ENCODE measurements at regions not wholly inside any gene's neighbourhood (a gene's known extent, or its start where the extent isn't known, plus 50 kb on each side); places are given as distances from the start of the nearest gene placed in this dataset.

GRCh38 chr13:34208336-34208735, 390.4 kb downstream of the RFC3 start:
- no peak overlapping the region for H3K4me3 ChIP-seq (replicated peaks; ENCODE audit: low read depth, low read length)
- no peak for TF ChIP-seq CTCF (IDR thresholded peaks at IDR 0.05; ENCODE audit: low read depth, low read length, missing control alignments)
- DNase-seq (ENCODE audit: extremely low read depth, low read depth) = peak; percentile 30

- DNase-seq (ENCODE audit: extremely low read depth, low read depth) = no peak
- no peak for TF ChIP-seq CTCF (IDR thresholded peaks at IDR 0.05; ENCODE audit: low read depth, low read length, missing control alignments)
- no peak overlapping the region for H3K4me3 ChIP-seq (replicated peaks; ENCODE audit: low read depth, low read length)
These were observed 392.4 kb downstream of the RFC3 start for GRCh38 chr13:34210341-34210740.

DNA sequence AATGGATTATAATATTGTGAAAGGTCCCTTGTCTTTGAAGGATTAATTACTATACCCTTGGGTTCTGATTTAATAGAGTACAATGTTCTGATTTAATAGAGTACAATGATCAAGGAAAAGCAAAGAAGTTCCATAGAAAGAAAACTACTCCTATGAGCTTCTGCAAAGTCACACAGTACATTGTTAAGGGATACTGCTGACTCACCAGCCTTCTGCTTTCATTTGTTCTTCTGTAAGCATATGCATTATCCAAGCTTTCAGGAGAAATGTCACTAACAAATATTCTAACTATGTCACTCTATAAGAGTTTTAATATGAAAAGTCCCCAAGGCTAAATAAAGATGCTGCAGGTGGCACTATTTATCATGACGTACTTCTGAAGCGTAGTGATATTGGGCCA, 396.7 kb downstream of the RFC3 start:
- TF ChIP-seq CTCF (IDR thresholded peaks at IDR 0.05; ENCODE audit: low read depth, low read length, missing control alignments) = no peak
- no peak for DNase-seq (ENCODE audit: extremely low read depth, low read depth)

GRCh38 chr13:34216256-34216655, 398.3 kb downstream of the RFC3 start:
- no peak for TF ChIP-seq CTCF (IDR thresholded peaks at IDR 0.05; ENCODE audit: low read depth, low read length, missing control alignments)
- DNase-seq (ENCODE audit: extremely low read depth, low read depth) = no peak
- no peak overlapping the region for H3K4me3 ChIP-seq (replicated peaks; ENCODE audit: low read depth, low read length)

More for the DNA sequence above, 396.7 kb downstream of the RFC3 start:
- no peak overlapping the region for H3K4me3 ChIP-seq (replicated peaks; ENCODE audit: low read depth, low read length)

DNA sequence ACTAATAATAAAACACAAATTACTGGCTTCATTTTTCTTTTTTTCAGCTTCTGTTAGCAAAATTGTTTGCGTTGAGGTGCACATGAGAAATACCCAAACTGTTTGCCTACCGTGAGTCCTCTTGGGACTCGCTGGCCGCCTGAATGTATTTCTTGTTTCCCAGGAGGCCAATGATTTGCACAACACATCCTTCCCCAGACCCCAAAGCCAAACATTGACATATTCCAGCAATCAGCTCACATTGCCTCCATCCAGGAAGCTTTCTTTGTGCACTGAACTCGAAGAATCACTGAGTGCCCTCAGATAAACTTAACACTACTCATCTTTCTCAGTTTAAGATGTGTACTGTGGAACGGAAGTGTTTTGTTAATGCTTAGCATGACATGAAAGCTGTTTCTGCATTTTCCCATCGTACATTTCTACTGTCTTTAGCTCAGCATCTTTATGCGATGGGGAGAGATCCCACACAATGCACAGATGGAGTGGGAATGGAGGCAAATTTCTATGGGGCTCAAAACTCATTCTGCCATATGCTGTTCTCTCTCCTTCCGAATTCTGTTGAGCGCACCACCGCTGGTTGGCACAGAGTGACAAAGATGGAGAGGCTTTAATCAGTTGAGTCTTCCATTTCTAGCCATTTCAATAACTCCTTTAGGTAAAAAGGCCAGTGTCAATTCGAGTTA, 399.5 kb downstream of the RFC3 start:
- TF ChIP-seq CTCF (IDR thresholded peaks at IDR 0.05; ENCODE audit: low read depth, low read length, missing control alignments) = no peak
- H3K4me3 ChIP-seq (replicated peaks; ENCODE audit: low read depth, low read length) = no peak overlapping the region
- DNase-seq (ENCODE audit: extremely low read depth, low read depth) = no peak

DNA sequence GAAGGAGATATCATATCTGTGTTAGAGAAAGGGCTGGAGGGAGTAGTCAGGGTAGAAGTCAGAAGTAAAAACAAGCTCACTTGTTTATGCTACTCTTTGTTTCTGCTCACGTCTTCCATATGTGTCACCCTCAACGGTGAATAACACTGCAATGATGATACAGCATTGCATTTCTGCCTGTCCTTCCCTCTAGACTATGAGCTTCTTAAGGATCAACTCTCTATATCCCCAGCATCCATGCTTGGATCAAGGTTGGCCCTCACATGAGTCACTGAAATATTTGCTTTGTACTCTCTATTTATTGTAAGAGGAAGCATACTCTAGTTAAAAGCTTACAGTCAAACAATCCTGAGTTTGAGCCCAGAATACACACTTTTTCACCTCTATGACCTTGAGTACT, 406.0 kb downstream of the RFC3 start:
- H3K4me3 ChIP-seq (replicated peaks; ENCODE audit: low read depth, low read length) = no peak overlapping the region
- TF ChIP-seq CTCF (IDR thresholded peaks at IDR 0.05; ENCODE audit: low read depth, low read length, missing control alignments) = no peak
- no peak for DNase-seq (ENCODE audit: extremely low read depth, low read depth)

GRCh38 chr13:34224877-34225276, 406.9 kb downstream of the RFC3 start:
- no peak for TF ChIP-seq CTCF (IDR thresholded peaks at IDR 0.05; ENCODE audit: low read depth, low read length, missing control alignments)

More at GRCh38 chr13:34224877-34225276, 406.9 kb downstream of the RFC3 start:
- no peak overlapping the region for H3K4me3 ChIP-seq (replicated peaks; ENCODE audit: low read depth, low read length)
- DNase-seq (ENCODE audit: extremely low read depth, low read depth) = no peak
